ENCODE measurements at regions not wholly inside any gene's neighbourhood (a gene's known extent, or its start where the extent isn't known, plus 50 kb on each side); places are given as distances from the start of the nearest gene placed in this dataset.

- TF ChIP-seq CTCF (conservative IDR thresholded peaks at IDR 0.05) (no peak), ZFX (IDR thresholded peaks at IDR 0.05) (no peak)
Observed at GRCh38 chr12:18808221-18808620, 70.3 kb downstream of the CAPZA3 start.

Measured in C4-2B (cell line).